Hematopoietic multipotent progenitor cell treated with erythropoietin and hydrocortisone succinate and interleukin-3 and kit ligand, for 4 days (in vitro differentiated cells): ENCODE measurements at regions not wholly inside any gene's neighbourhood (a gene's known extent, or its start where the extent isn't known, plus 50 kb on each side); places are given as distances from the start of the nearest gene placed in this dataset.

Source experiments
- DNase-seq: peaks from one replicate; pipeline ENCODE4 v3.0.0-alpha.2; 2015

DNA sequence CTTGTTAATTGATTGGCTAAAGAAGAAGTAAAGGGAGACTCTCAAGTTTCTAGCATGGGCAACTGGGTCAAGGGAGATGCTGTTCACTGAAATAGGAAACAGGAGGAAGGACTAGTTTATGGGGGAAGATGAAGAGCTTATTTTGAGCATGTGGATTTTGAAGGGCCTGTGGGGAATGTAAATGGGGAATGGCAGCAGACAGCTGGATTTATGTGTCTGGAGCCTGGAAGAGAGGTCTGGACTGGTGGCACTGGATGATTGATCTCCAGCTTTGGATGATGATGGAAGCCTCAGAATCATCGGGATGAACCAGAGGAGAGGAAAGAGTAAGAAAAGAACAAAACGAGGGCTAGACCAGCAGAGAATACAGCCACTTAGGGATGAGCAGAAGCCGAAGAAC is 54.9 kb upstream of the ENAH start:
- no peak for DNase-seq

DNA sequence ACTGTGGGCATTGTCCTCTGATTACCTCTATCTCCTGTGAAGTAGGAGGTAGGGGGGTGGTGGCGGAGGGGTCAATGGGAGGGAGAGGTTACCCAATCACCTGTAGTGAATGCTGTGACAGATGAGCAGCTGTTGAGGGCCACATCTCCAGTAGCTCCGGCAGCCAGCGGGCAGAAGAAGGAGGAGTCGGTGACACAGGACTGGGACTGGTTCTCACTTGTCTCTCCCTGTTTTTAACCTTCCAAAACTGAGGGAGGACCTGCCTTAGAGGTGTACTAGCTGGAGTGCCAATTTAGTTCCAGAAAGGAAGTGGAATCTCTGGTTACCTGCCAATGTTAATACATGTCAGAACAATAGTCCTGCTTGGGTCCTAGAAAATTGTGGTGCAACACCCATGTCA is 56.2 kb upstream of the ENAH start:
- no peak for DNase-seq

GRCh38 chr1:225710804-225711203 is 57.9 kb upstream of the ENAH start:
- DNase-seq = no peak

- no peak for DNase-seq
These were observed 58.5 kb upstream of the ENAH start for GRCh38 chr1:225711236-225711937.

DNA sequence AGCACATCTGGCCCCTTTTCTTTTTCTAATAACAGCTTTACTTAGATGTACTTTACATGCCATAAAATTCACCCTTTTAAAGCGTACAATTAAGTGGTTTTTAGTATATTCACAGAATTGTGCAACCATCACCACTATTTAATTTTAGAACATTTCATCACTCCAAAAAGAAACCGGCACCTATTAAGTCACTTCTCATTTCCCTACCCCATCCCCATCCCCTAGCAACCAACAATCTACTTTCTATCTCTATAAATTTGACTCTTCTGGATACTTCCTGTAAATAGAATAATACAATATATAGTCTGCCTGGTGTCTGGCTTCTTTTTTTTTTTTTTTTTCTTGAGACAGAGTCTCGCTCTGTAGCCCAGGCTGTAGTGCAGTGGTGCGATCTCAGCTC is 59.5 kb upstream of the ENAH start:
- peak; percentile 78 for DNase-seq

GRCh38 chr1:225713281-225713680 is 60.4 kb upstream of the ENAH start:
- no peak for DNase-seq

DNA sequence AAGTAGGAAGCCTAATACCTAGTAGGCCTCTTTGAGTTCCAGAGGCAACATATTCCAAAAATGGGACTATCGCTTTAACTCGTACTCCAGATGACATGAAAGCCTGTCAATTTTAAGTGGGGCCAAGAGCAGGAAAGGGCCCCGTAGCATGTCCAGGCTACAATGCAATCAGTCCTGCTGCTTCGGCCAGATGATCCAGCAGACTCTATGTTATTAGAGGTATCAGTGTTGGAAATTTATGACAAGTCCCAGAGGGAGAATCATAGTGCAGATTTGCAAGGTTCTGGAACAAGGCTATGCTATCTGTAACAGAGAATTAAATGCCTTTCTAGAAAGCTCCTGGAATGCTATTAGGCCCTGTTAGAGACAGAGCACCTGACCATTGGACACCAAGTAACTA is 56.7 kb upstream of the SRP9 start:
- no peak for DNase-seq

DNA sequence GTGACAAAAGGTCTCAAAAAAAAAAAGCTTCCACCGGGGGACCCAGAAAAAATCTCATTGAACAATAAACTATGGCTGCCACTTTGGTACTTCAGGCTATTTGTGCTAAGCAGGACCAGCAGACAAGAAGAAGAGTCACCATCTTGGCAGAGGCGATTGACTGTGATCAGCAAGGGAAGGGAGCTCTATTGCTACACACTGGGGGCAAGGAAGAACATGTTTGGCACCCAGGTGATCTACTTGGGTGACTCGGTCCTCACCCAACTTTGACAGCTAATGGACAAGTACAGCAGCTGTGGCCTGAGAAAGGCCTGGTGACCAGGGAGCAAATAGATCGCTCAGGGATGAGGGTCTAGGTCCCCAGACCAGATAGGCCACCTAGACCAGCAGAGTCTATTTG is 53.4 kb upstream of the SRP9 start:
- no peak for DNase-seq
